SK-N-SH treated with all-trans-retinoic acid at 6 μM for 48 hours (cell line): ENCODE measurements at regions not wholly inside any gene's neighbourhood (a gene's known extent, or its start where the extent isn't known, plus 50 kb on each side); places are given as distances from the start of the nearest gene placed in this dataset.

Source experiments
- ATAC-seq: fragments of 200-7000 bp; cut with Tn5 transposase; 3 replicates; pipeline ENCODE4 v1.9.1; 2020; ENCODE audit warnings: mild to moderate bottlenecking, moderate library complexity
- CREB5 ChIP-seq: fragments of 250-450 bp; sonication (Bioruptor Pico); IDR thresholded peaks from 2 replicates; pipeline ENCODE4 v1.5.1; 2020; ENCODE audit warnings: low read depth, mild to moderate bottlenecking, moderate library complexity
- CSRNP3 ChIP-seq: fragments of 250-450 bp; sonication (Bioruptor Pico); IDR thresholded peaks from 2 replicates; pipeline ENCODE4 v1.5.1; 2021; ENCODE audit warnings: mild to moderate bottlenecking, moderate library complexity
- ESRRG ChIP-seq: fragments of 250-450 bp; sonication (Bioruptor Pico); IDR thresholded peaks from 2 replicates; pipeline ENCODE4 v1.6.1; 2021; ENCODE audit warnings: mild to moderate bottlenecking
- GLIS3 ChIP-seq: fragments of 250-450 bp; sonication (Bioruptor Pico); IDR thresholded peaks from 2 replicates; pipeline ENCODE4 v1.5.0; 2020; ENCODE audit warnings: mild to moderate bottlenecking, moderate library complexity
- OSR1 ChIP-seq: fragments of 250-450 bp; sonication (Bioruptor Pico); IDR thresholded peaks from 2 replicates; pipeline ENCODE4 v1.8.0; 2022; ENCODE audit warnings: moderate library complexity, mild to moderate bottlenecking, inconsistent platforms
- PATZ1 ChIP-seq: fragments of 250-450 bp; sonication (Bioruptor Pico); IDR thresholded peaks from 2 replicates; pipeline ENCODE4 v1.8.0; 2020; ENCODE audit warnings: mild to moderate bottlenecking, moderate library complexity, borderline replicate concordance
- POU6F1 ChIP-seq: fragments of 250-450 bp; sonication (Bioruptor Pico); IDR thresholded peaks from 2 replicates; pipeline ENCODE4 v1.8.0; 2021; ENCODE audit warnings: low read depth, mild to moderate bottlenecking, moderate library complexity, borderline replicate concordance
- PPARA ChIP-seq: fragments of 250-450 bp; sonication (Bioruptor Pico); IDR thresholded peaks from 2 replicates; pipeline ENCODE4 v1.5.0; 2020; ENCODE audit warnings: mild to moderate bottlenecking, borderline replicate concordance
- RARB ChIP-seq: fragments of 250-450 bp; sonication (Bioruptor Pico); IDR thresholded peaks from 2 replicates; pipeline ENCODE4 v1.8.0; 2021; ENCODE audit warnings: mild to moderate bottlenecking, moderate library complexity
- TCF4 ChIP-seq: fragments of 250-450 bp; sonication (Bioruptor Pico); IDR thresholded peaks from 2 replicates; pipeline ENCODE4 v1.8.0; 2021; ENCODE audit warnings: mild to moderate bottlenecking, moderate library complexity, borderline replicate concordance
- TOX ChIP-seq: fragments of 250-450 bp; sonication (Bioruptor Pico); IDR thresholded peaks from 2 replicates; pipeline ENCODE4 v1.8.0; 2021; ENCODE audit warnings: mild to moderate bottlenecking, moderate library complexity, borderline replicate concordance
- TSHZ2 ChIP-seq: fragments of 250-450 bp; sonication (Bioruptor Pico); IDR thresholded peaks from 2 replicates; pipeline ENCODE4 v1.5.0; 2020; ENCODE audit warnings: mild to moderate bottlenecking, moderate library complexity
- ZNF565 ChIP-seq: fragments of 450-650 bp; formaldehyde crosslinking; conservative IDR thresholded peaks from 2 replicates; pipeline ENCODE4 v1.5.0; 2020; ENCODE audit warnings: low read depth, mild to moderate bottlenecking, moderate library complexity
- ZNF70 ChIP-seq: fragments of 450-650 bp; formaldehyde crosslinking; IDR thresholded peaks from 2 replicates; pipeline ENCODE4 v1.5.0; 2020; ENCODE audit warnings: mild to moderate bottlenecking, moderate library complexity
- ZNF8 ChIP-seq: fragments of 450-650 bp; formaldehyde crosslinking; IDR thresholded peaks from 2 replicates; pipeline ENCODE4 v1.5.0; 2020; ENCODE audit warnings: mild to moderate bottlenecking, moderate library complexity

GRCh38 chr17:73783945-73784603 is 139.8 kb upstream of the SDK2 start:
- TF ChIP-seq ZNF565 (CRISPR knock-in tag) (no peak), CSRNP3 (CRISPR knock-in tag) (no peak), ZNF70 (CRISPR knock-in tag) (no peak), ESRRG (CRISPR knock-in tag) (no peak), CREB5 (CRISPR knock-in tag) (no peak), PPARA (CRISPR knock-in tag) (no peak), RARB (no peak), POU6F1 (CRISPR knock-in tag) (no peak), ZNF8 (CRISPR knock-in tag) (no peak), TOX (CRISPR knock-in tag) (no peak), OSR1 (CRISPR knock-in tag) (no peak), TSHZ2 (no peak), TCF4 (CRISPR knock-in tag) (no peak), GLIS3 (CRISPR knock-in tag) (no peak), PATZ1 (CRISPR knock-in tag) (no peak)
- TF ChIP-seq, all 23 proteins: peak for 0

GRCh38 chr17:73785496-73785895 is 141.3 kb upstream of the SDK2 start:
- TF ChIP-seq OSR1 (CRISPR knock-in tag) = no peak
- no peak for TF ChIP-seq CREB5 (CRISPR knock-in tag)
- TF ChIP-seq RARB = no peak
- TF ChIP-seq TOX (CRISPR knock-in tag) = no peak
- TF ChIP-seq PATZ1 (CRISPR knock-in tag) = no peak
- ATAC-seq = no peak

More at GRCh38 chr17:73783945-73784603, 139.8 kb upstream of the SDK2 start:
- no peak for ATAC-seq
